G401 (cell line): ENCODE measurements at regions not wholly inside any gene's neighbourhood (a gene's known extent, or its start where the extent isn't known, plus 50 kb on each side); places are given as distances from the start of the nearest gene placed in this dataset.
A peak's percentile ranks its signal among the peaks of the same experiment; 100 is the strongest.
"Not testable (repeated sequence)": the region's sequence is repeated elsewhere in the genome, so short reads cannot be mapped to it uniquely, and the experiment has no call there.

Experiments used
- DNase-seq: peaks from one replicate; pipeline ENCODE4 v3.0.0-alpha.2; 2015; ENCODE audit warnings: low spot score
- in situ Hi-C: cut with HindIII; loops from 2 replicates; pipeline ENCODE4 v1.10.0; 2016; ENCODE audit warnings: low sequenced_read_pairs, mixed read lengths

DNA sequence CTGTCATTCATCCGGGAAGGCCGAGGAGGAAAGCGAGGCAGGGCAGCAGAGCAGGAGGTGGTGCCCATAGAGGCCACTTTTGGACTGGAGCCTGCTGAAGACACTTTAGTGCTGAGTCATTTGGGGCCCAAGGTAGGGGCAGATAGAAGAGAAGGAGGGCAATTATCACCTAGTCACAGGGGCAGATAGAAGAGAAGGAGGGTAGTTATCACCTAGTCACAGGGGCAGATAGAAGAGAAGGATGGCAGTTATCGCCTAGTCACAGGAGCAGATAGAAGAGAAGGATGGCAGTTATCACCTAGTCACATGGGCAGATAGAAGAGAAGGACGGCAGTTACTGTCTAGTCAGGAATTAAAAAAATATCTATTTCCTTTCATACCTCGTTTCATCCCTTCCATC, 1372.6 kb downstream of the FOXD4L5 start:
- in situ Hi-C loops, DNase-seq: not testable (repeated sequence)

DNA sequence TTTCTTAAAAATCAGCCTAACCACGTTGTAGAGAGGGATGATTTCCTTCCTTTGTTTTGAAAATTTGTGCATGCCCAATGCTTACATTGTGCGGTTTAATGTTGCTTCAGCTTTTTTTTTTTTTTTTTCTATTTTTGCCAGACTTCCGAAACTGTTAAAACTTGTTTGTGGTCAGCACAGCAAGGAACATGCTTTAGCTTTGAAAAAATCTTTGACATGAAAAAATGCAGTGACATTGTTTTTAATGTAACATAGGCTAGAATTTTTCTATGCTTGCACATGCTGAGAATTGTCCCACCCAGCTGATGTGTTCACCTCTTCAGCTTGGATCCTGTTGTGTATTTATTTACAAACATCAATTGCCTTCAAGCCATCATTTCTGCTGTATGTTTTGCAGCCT, 1375.9 kb downstream of the FOXD4L5 start:
- DNase-seq, in situ Hi-C loops: not testable (repeated sequence)

DNA sequence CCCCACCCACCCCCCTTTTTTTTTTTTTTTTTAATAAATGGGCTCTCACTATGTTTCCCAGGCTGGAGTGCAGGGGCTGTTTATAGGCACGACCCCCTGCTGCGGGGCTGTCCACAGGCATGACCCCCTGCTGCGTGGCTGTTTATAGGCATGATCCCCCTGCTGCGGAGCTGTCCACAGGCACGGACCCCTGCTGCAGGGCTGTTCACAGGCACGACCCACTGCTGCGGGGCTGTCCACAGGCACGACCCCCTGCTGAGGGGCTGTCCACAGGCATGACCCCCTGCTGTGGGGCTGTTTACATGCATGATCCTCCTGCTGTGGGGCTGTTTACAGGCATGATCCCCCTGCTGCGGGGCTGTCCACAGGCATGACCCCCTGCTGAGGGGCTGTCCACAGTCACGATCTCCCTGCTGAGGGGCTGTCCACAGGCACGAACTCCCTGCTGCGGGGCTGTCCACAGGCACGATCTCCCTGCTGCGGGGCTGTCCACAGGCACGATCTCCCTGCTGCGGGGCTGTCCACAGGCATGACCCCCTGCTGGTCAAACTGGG, 1385.3 kb downstream of the FOXD4L5 start:
- in situ Hi-C loops, DNase-seq: not testable (repeated sequence)

DNA sequence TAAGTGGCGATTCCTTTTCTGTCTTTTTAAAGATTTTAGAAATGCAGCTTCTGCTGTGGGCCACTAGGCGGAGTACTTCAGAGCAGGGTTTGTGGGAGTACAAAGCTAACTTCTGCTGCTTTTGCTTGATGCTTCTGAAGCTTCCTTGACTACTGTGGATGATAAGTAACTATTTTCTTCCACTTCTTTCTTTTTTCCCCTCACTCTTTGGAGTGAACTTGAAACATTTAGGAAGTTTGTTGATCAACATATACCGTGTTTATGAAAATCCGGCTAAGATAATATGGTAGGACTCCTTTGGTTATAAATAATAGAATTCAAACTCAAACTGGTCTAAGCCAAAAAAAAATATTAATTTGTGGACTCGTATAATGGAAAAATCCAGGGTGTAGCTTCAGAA, 1403.6 kb downstream of the FOXD4L5 start:
- in situ Hi-C loops, DNase-seq: not testable (repeated sequence)

DNA sequence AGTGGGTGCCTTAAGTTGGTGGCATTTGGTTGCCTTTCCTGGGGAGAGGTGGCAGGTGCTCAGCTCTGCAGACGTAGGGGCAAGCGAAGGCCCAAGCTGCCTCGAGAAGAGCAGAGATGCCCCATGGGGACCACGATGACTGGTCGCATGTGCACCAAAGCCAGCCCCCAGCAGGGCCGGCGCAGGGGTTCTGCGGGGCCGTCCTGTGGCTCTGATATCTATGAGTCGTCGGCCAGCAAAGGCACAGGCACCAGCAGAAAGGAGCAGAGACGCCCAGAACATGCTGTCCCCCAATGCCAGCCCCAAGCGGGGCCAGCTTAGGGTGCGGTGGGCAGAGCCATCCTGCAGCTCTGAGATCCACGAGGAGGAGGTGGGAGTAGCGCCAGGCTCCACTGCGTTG, 1408.6 kb downstream of the FOXD4L5 start:
- in situ Hi-C loops, DNase-seq: not testable (repeated sequence)

DNA sequence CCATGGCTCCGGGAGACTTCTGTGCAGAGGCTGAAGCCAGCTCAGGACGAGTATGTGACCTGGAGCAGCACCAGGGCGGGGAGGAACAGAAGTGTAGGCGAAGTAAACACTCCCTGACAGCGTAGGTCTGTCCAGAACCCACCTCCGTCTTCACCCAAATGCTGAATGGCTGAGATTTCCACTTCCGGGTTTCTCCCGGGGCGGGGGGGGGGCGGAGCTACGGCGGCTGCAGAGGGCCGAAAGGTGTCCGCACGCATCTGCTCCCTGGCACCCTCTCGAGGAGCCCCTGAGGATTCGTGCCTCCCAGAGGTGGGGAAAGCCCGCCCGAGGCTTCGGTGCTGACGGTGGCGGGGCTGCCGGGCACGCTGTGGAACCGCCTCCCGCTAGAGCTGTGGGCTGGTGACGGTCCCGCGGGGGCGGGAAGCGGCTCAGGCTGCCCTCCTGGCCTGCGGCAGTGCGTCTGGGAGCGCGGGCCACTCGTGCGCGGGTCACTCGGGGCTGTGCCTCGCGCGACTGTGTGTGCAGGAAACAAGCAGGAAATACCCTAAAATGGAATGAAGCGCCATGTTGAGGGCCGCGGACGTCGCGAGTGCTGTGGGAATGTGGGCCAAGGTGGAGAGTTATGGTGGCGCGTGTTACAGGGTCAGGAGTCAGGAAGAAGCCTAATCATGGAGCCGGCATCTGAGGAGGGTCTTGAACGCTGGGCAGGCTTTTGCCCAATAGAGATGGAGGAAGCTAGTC, 1425.4 kb downstream of the FOXD4L5 start:
- in situ Hi-C loops, result no loop called here
- DNase-seq, result no peak

DNA sequence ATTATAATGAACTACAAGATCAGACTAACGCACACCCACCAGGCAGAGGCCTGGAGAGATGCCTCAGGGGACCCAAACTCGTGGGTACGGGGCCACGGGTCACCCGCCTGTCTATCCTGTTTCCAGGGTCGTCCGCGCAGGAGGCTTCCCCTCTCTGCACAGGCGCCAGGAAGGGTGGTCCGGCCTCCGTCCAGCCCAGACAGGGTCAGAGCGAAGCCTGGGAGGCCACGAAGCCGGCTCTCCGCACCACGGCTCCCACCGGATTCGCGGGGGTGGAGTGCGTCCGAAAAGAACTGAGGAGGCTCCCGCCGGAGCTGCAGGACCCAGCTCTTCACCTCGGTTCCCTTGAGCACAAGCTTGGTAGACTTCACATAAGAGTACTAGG, 1425.9 kb downstream of the FOXD4L5 start:
- DNase-seq, in situ Hi-C loops: not testable (repeated sequence)

DNA sequence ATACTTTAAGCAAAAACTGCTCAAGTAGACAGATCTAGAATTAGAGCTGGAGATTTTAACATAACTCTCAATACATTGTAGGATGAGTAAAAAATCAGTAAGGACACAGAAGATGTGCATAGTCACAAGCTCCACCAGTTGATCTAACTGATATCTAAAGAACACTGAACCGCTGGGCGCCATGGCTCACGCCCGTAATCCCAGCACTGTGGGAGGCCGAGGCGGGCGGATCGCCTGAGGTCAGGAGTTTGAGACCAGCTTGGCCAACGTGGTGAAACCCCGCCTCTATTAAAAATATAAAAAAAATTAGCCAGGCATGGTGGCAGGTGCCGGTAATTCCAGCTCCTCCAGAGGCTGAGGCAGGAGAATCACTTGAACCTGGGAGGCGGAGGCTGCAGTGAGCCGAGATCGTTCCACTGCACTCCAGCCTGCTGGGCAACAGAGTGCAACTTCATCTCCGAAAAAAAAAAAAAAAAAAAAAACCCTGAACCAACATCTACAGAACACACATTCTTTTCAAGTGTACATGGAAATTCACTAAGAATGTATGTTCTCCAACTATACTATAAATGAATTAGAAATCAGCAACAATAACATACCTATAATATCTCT, 1431.8 kb downstream of the FOXD4L5 start:
- in situ Hi-C loops, DNase-seq: not testable (repeated sequence)

- DNase-seq, in situ Hi-C loops: not testable (repeated sequence)
These were observed 1460.2 kb downstream of the FOXD4L5 start for GRCh38 chr9:63824804-63825203.

- DNase-seq, in situ Hi-C loops: not testable (repeated sequence)
These were observed 1461.4 kb downstream of the FOXD4L5 start for GRCh38 chr9:63823375-63824201.

GRCh38 chr9:63822615-63823374, 1462.2 kb downstream of the FOXD4L5 start:
- DNase-seq, result not testable (repeated sequence)

GRCh38 chr9:63821293-63821692, 1463.7 kb downstream of the FOXD4L5 start:
- in situ Hi-C loops, result not testable (repeated sequence)
- DNase-seq, result peak; percentile 38

More at GRCh38 chr9:63822615-63823374, 1462.2 kb downstream of the FOXD4L5 start:
- in situ Hi-C loops, result not testable (repeated sequence)

- DNase-seq, in situ Hi-C loops: not testable (repeated sequence)
These were observed 1464.1 kb downstream of the FOXD4L5 start for GRCh38 chr9:63820882-63821281.

DNA sequence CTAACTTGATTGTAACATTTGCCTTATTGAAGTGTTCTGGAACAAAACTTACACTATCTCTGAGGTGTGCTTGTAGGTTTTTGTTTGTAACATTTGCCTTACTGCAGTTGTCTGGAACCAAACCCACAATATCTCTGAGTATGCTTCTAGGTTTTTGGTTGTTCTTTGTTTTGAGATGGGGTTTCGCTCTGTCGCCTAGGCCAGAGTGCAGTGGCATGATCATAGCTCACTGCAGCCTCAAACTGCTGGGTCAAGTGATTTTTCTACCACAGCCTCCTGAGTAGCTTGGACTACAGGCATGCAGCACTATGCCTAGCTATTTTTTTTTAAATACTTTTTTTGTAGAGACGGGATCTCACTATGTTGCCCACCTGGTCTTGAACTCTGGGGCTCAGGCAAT, 1464.6 kb downstream of the FOXD4L5 start:
- in situ Hi-C loops, DNase-seq: not testable (repeated sequence)

DNA sequence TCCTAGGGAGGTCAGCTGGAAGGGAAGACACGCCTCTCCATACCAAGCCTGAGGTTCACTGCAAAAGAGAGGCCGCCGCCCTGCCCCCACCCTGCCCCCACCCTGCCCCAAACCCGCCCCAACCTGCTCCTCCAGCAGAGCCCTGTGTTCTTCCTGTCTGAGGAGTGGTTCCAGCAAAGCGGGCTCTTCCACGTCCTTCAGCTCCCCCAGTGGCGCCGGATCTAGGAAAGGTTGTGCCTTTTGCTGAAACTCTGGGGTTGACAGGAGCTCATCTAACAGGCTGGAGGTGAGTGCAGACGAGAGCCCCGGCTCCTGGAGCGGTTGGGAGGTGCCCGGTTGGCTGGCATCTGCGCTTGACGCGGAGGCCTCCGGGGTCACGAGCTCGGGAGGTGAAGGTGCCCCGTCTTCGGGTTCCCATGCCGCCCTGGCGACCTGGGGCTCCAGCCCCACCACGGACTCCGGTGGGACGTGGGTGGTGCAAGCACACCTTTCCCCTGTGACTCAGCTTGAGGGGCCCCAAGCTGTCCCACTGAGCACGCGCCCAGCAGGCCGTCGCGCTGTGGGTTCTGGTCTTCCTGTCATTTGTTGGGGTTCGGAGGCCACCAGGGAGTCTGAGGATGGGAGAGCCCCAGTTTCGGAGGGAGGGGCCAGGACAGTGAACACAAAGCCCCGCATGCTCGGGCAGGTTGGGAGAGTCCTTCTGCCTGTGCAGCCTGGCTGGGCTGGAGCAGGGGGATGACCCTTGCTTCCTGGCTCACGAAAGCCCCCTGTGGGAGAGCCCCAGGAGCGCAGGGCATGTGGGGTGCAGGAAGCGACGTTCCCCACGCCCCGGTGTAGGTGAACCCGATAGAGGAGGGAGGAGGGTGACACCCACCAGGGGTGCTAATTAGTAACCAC, 1467.1 kb downstream of the FOXD4L5 start:
- DNase-seq, result no peak

GRCh38 chr9:63816751-63817621, 1468.0 kb downstream of the FOXD4L5 start:
- peak; percentile 97 for DNase-seq
- in situ Hi-C loops, result no loop called here

More for the DNA sequence above, 1467.1 kb downstream of the FOXD4L5 start:
- in situ Hi-C loops, result no loop called here
